ENCODE measurements at regions not wholly inside any gene's neighbourhood (a gene's known extent, or its start where the extent isn't known, plus 50 kb on each side); places are given as distances from the start of the nearest gene placed in this dataset.

DNA sequence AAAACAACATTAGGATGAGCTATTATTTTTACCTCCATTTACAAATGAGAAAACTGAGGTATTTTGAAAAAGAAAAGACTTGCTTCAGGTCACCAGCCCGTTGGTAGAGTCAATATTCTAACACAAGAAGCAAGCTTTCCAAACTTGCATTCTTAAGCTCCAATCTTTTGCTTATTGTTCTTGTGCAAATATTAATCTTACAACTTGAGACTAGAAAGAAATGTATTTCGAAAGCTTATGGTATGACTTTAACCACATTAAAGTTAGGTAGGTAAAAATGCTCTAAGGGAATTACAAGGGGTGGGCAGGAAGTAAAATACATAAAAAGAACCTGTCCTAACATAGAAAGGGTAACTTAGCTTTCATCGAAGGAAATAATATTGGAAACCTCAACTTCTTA lies 453.9 kb downstream of the SLITRK5 start:
- Histone ChIP-seq H3K27me3 (ENCODE audit: control insufficient read depth in 2 of 2, insufficient read depth in 2 of 2, low read length in 2 of 2) (no peaks in the 10 kb centered on the region), H2AFZ (ENCODE audit: low read depth, low read length) (no peak overlapping the region), H3K79me2 (ENCODE audit: control insufficient read depth, insufficient read depth, low read length) (no peaks in the 10 kb centered on the region), H3K27ac (ENCODE audit: extremely low read depth, low read depth, low read length) (no peak overlapping the region), H3K4me2 (ENCODE audit: insufficient read depth, low read length) (no peak overlapping the region), H3K36me3 (ENCODE audit: control insufficient read depth, insufficient read depth, low read length) (no peaks in the 10 kb centered on the region), H3K9me1 (ENCODE audit: control insufficient read depth, insufficient read depth, low read length) (no peaks in the 10 kb centered on the region), H4K20me1 (replicated peaks; ENCODE audit: control insufficient read depth, insufficient read depth, low read length) (no peaks in the 10 kb centered on the region), H3K4me3 (no peak overlapping the region), H3K9ac (ENCODE audit: insufficient read depth in 1 of 2, low read depth in 2 of 2, low read length in 2 of 2) (no peak overlapping the region), H3K4me1 (replicated peaks in 1 of 2; ENCODE audit: control insufficient read depth in 2 of 2, insufficient read depth in 2 of 2, low read length in 2 of 2) (no peaks in the 10 kb centered on the region), H3K9me3 (replicated peaks; ENCODE audit: control insufficient read depth, insufficient read depth, low read depth, low read length) (no peaks in the 10 kb centered on the region)
- CTCF ChIA-PET (ENCODE audit: low intra/inter-chr PET ratio), result no interaction called here
- 0% methylated on average over 3 of the region's 3 CpGs for WGBS (ENCODE audit: insufficient coverage, low coverage, missing lambda C conversion rate)
- intact Hi-C loops (cut with micrococcal nuclease), result no loop called here
- no TSS peak for BruUV-seq (replicated peaks)
- in situ Hi-C loops (cut with MboI), result no loop called here
- TF ChIP-seq, protein P1, sequence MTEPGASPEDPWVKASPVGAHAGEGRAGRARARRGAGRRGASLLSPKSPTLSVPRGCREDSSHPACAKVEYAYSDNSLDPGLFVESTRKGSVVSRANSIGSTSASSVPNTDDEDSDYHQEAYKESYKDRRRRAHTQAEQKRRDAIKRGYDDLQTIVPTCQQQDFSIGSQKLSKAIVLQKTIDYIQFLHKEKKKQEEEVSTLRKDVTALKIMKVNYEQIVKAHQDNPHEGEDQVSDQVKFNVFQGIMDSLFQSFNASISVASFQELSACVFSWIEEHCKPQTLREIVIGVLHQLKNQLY (CRISPR knock-in tag; conservative IDR thresholded peaks at IDR 0.05), result no peak
- no peak for TF ChIP-seq ARID2 (IDR thresholded peaks at IDR 0.05)
- no peak for TF ChIP-seq IFI16 (CRISPR knock-in tag; IDR thresholded peaks at IDR 0.05)
- TF ChIP-seq RFX1 (IDR thresholded peaks at IDR 0.05), result no peak
- TF ChIP-seq, protein P2, sequence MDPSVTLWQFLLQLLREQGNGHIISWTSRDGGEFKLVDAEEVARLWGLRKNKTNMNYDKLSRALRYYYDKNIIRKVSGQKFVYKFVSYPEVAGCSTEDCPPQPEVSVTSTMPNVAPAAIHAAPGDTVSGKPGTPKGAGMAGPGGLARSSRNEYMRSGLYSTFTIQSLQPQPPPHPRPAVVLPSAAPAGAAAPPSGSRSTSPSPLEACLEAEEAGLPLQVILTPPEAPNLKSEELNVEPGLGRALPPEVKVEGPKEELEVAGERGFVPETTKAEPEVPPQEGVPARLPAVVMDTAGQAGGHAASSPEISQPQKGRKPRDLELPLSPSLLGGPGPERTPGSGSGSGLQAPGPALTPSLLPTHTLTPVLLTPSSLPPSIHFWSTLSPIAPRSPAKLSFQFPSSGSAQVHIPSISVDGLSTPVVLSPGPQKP (CRISPR knock-in tag; IDR thresholded peaks at IDR 0.05), result no peak
- TF ChIP-seq OTX1 (CRISPR knock-in tag; IDR thresholded peaks at IDR 0.05), result no peak
- no peak for TF ChIP-seq RBM14 (IDR thresholded peaks at IDR 0.05; ENCODE audit: borderline replicate concordance, insufficient read depth, low read depth, low read length)
- TF ChIP-seq PRPF4 (IDR thresholded peaks at IDR 0.05; ENCODE audit: insufficient read depth, low read depth, low read length, poor library complexity, severe bottlenecking), result no peak
- TF ChIP-seq MCM2 (IDR thresholded peaks at IDR 0.05; ENCODE audit: low read depth), result no peak
- ATAC-seq (no peak), DNase-seq (ENCODE audit: extremely low read depth in 1 of 4, low spot score in 3 of 4) (no peak), FAIRE-seq (no peak)
- POLR2A ChIA-PET, result no interaction called here

Data from K562 (cell line).